H9 (cell line): ENCODE measurements at regions not wholly inside any gene's neighbourhood (a gene's known extent, or its start where the extent isn't known, plus 50 kb on each side); places are given as distances from the start of the nearest gene placed in this dataset.

Source experiments
- DNase-seq: peaks from one replicate; pipeline ENCODE4 v3.0.0-alpha.2; 2017
- H2AFZ ChIP-seq: one replicate; pipeline ENCODE4 v1.6.1; 2013; ENCODE audit warnings: mild to moderate bottlenecking, low read length, control low read depth, moderate library complexity
- H2AK5ac ChIP-seq: 2 replicates; pipeline ENCODE4 v1.6.1; 2013; ENCODE audit warnings: low read length, control low read depth, mixed read lengths; ENCODE audit not compliant: insufficient read length
- H2BK120ac ChIP-seq: one replicate; pipeline ENCODE4 v1.6.1; 2013; ENCODE audit warnings: low read depth, mild to moderate bottlenecking, low read length, control low read depth, inconsistent platforms; ENCODE audit not compliant: poor library complexity, severe bottlenecking
- H2BK12ac ChIP-seq: 2 replicates; pipeline ENCODE4 v1.6.1; 2013; ENCODE audit warnings: low read length, control low read depth, mixed read lengths, low read depth; ENCODE audit not compliant: insufficient read length
- H2BK15ac ChIP-seq: 2 replicates; pipeline ENCODE4 v1.6.1; 2013; ENCODE audit warnings: low read depth, low read length, control low read depth
- H2BK20ac ChIP-seq: one replicate; pipeline ENCODE4 v1.6.1; 2013; ENCODE audit warnings: low read depth, mild to moderate bottlenecking, low read length, control low read depth, inconsistent platforms; ENCODE audit not compliant: poor library complexity, severe bottlenecking
- H2BK5ac ChIP-seq: 2 replicates; pipeline ENCODE4 v1.6.1; 2013; ENCODE audit warnings: low read length, control low read depth, mixed read lengths; ENCODE audit not compliant: insufficient read length
- H3K14ac ChIP-seq: 2 replicates; pipeline ENCODE4 v1.6.1; 2013; ENCODE audit warnings: low read length, control low read depth; ENCODE audit not compliant: insufficient read depth
- H3K18ac ChIP-seq: 2 replicates; pipeline ENCODE4 v1.6.1; 2013; ENCODE audit warnings: low read depth, mild to moderate bottlenecking, mixed read lengths, low read length, control low read depth; ENCODE audit not compliant: insufficient read length
- H3K23ac ChIP-seq: 2 replicates; pipeline ENCODE4 v1.6.1; 2013; ENCODE audit warnings: low read length, control low read depth, mixed read lengths, low read depth; ENCODE audit not compliant: insufficient read length
- H3K23me2 ChIP-seq: 2 replicates; pipeline ENCODE4 v1.6.1; 2013; ENCODE audit warnings: low read depth, mild to moderate bottlenecking, mixed read lengths, low read length, control low read depth; ENCODE audit not compliant: insufficient read length, poor library complexity, severe bottlenecking
- H3K27ac ChIP-seq: 2 replicates; pipeline ENCODE4 v1.5.1; 2013; ENCODE audit warnings: low read length, control low read depth, mixed read lengths, low read depth; ENCODE audit not compliant: insufficient read length
- H3K27me3 ChIP-seq: 2 replicates; pipeline ENCODE4 v1.6.1; 2013; ENCODE audit warnings: low read length, control low read depth, inconsistent platforms; ENCODE audit not compliant: insufficient read depth
- H3K4ac ChIP-seq: 2 replicates; pipeline ENCODE4 v1.6.1; 2013; ENCODE audit warnings: low read depth, mild to moderate bottlenecking, control low read depth, inconsistent platforms, low read length, moderate library complexity
- H3K4me1 ChIP-seq: 2 replicates; pipeline ENCODE4 v1.6.1; 2013; ENCODE audit warnings: low read length, control low read depth, inconsistent platforms; ENCODE audit not compliant: insufficient read depth
- H3K4me2 ChIP-seq: 2 replicates; pipeline ENCODE4 v1.6.1; 2013; ENCODE audit warnings: low read length, control low read depth, mixed read lengths; ENCODE audit not compliant: insufficient read length, insufficient read depth
- H3K56ac ChIP-seq: 2 replicates; pipeline ENCODE4 v1.6.1; 2013; ENCODE audit warnings: low read depth, mild to moderate bottlenecking, mixed read lengths, low read length, control low read depth; ENCODE audit not compliant: insufficient read length
- H3K79me1 ChIP-seq: 2 replicates; pipeline ENCODE4 v1.6.1; 2013; ENCODE audit warnings: low read depth, mild to moderate bottlenecking, moderate library complexity, low read length, control low read depth, inconsistent platforms; ENCODE audit not compliant: insufficient read depth, poor library complexity, severe bottlenecking
- H3K79me2 ChIP-seq: 2 replicates; pipeline ENCODE4 v1.6.1; 2013; ENCODE audit warnings: low read length, control low read depth, inconsistent platforms; ENCODE audit not compliant: insufficient read depth
- H3K9ac ChIP-seq: 2 replicates; pipeline ENCODE4 v1.6.1; 2013; ENCODE audit warnings: low read length, control low read depth, mixed read lengths; ENCODE audit not compliant: insufficient read length; ENCODE audit errors: extremely low read depth
- H3K9me3 ChIP-seq: one replicate; pipeline ENCODE4 v1.6.1; 2013; ENCODE audit warnings: low read depth, low read length, inconsistent platforms; ENCODE audit not compliant: control insufficient read depth
- H3T11ph ChIP-seq: one replicate; pipeline ENCODE4 v1.6.1; 2013; ENCODE audit warnings: mild to moderate bottlenecking, low read length, control low read depth, inconsistent platforms
- H4K20me1 ChIP-seq: one replicate; pipeline ENCODE4 v1.6.1; 2013; ENCODE audit not compliant: control insufficient read depth, insufficient read length, insufficient read depth
- H4K5ac ChIP-seq: 2 replicates; pipeline ENCODE4 v1.6.1; 2013; ENCODE audit warnings: low read depth, mild to moderate bottlenecking, mixed read lengths, low read length, control low read depth; ENCODE audit not compliant: insufficient read length
- H4K8ac ChIP-seq: replicated peaks from 2 replicates; pipeline ENCODE4 v1.6.1; 2013; ENCODE audit warnings: low read length, control low read depth, mixed read lengths, low read depth; ENCODE audit not compliant: insufficient read length
- H4K91ac ChIP-seq: 2 replicates; pipeline ENCODE4 v1.6.1; 2013; ENCODE audit warnings: low read depth, mild to moderate bottlenecking, moderate library complexity, mixed read lengths, low read length, control low read depth; ENCODE audit not compliant: insufficient read length
- H3K27ac Mint-ChIP-seq, 3 experiments: 2 replicates in 2 of 3; 3 replicates in 1 of 3; pipeline ENCODE4 v1.8.0; 2020 to 2021; ENCODE audit warnings: mixed read lengths in 3 of 3, mild to moderate bottlenecking in 1 of 3, moderate library complexity in 1 of 3
- H3K27me3 Mint-ChIP-seq: 2 replicates; pipeline ENCODE4 v1.8.0; 2021; ENCODE audit warnings: low read depth, mild to moderate bottlenecking, moderate library complexity, mixed read lengths
- H3K36me3 Mint-ChIP-seq, 3 experiments: 2 replicates in 2 of 3; 3 replicates in 1 of 3; pipeline ENCODE4 v1.8.0; 2020 to 2021; ENCODE audit warnings: low read depth in 3 of 3, mixed read lengths in 3 of 3; ENCODE audit not compliant: insufficient read depth in 1 of 3
- H3K4me1 Mint-ChIP-seq, 2 experiments: 2 replicates each; pipeline ENCODE4 v1.8.0; 2020; ENCODE audit warnings: mixed read lengths in 2 of 2
- H3K4me3 Mint-ChIP-seq, 2 experiments: 2 replicates in 1 of 2; 3 replicates in 1 of 2; pipeline ENCODE4 v1.8.0; 2020 to 2021; ENCODE audit warnings: mild to moderate bottlenecking in 2 of 2, mixed read lengths in 2 of 2, moderate library complexity in 1 of 2
- H3K9me3 Mint-ChIP-seq, 2 experiments: 2 replicates in 1 of 2; 3 replicates in 1 of 2; pipeline ENCODE4 v1.8.0; 2020; ENCODE audit warnings: mild to moderate bottlenecking in 2 of 2, mixed read lengths in 2 of 2, moderate library complexity in 1 of 2
- CTCF ChIP-seq: fragments of 200-600 bp; sonication (generic); conservative IDR thresholded peaks from 3 replicates; pipeline ENCODE4 v1.8.0; 2021; ENCODE audit warnings: antibody characterized with exemption, mild to moderate bottlenecking
- WGBS: extraction: QIAGEN DNeasy Blood & Tissue Kit; methylation state at CpG from one replicate; pipeline ENCODE4 v1.1.7; 2013; ENCODE audit warnings: missing lambda C conversion rate, low lambda C conversion rate, mixed read lengths; ENCODE audit not compliant: insufficient read length; ENCODE audit errors: extremely low coverage; 5-methylcytosine and 5-hydroxymethylcytosine counted together

GRCh38 chr18:3345885-3346284 is 84.0 kb downstream of the MYL12B start:
- Histone ChIP-seq H2BK120ac (no peak overlapping the region), H2BK20ac (no peak overlapping the region), H2BK15ac (no peak overlapping the region), H4K8ac (no peak overlapping the region), H3T11ph (no peak overlapping the region), H3K27ac (no peak overlapping the region), H3K23me2 (no peaks in the 10 kb centered on the region), H3K9ac (no peak overlapping the region), H2AK5ac (no peak overlapping the region), H3K4me1 (no peaks in the 10 kb centered on the region), H4K91ac (no peak overlapping the region), H3K79me1 (no peaks in the 10 kb centered on the region), H3K27me3 (no peaks in the 10 kb centered on the region), H3K4ac (no peak overlapping the region), H2BK12ac (no peak overlapping the region), H3K4me2 (no peak overlapping the region), H4K5ac (no peak overlapping the region), H3K56ac (no peak overlapping the region), H3K23ac (no peak overlapping the region), H4K20me1 (no peaks in the 10 kb centered on the region), H2BK5ac (no peak overlapping the region), H3K14ac (no peak overlapping the region), H3K9me3 (no peaks in the 10 kb centered on the region), H3K18ac (no peak overlapping the region), H2AFZ (no peak overlapping the region), H3K79me2 (no peaks in the 10 kb centered on the region)
- peaks cover 4 to 14% of the 10 kb centered on the region in 2 experiments; a peak in 4 of 5 replicates for H3K9me3 Mint-ChIP-seq
- WGBS = no CpG with 5 or more reads among the region's 1 CpG
- no peak for TF ChIP-seq CTCF
- H3K36me3 Mint-ChIP-seq = peaks cover 2 to 14% (median 3%) of the 10 kb centered on the region in 3 experiments; a peak in 4 of 7 replicates
- peaks cover 12 to 30% of the 10 kb centered on the region in 2 experiments for H3K4me1 Mint-ChIP-seq
- no peak for DNase-seq
- no peak overlapping the region for H3K4me3 Mint-ChIP-seq
- H3K27me3 Mint-ChIP-seq = no peaks in the 10 kb centered on the region; the same call in 1 of the 2 replicates
- peak overlapping the region in 1 of 3 experiments; percentile 59; a peak in 1 of 7 replicates for H3K27ac Mint-ChIP-seq
